ENCODE measurements at regions not wholly inside any gene's neighbourhood (a gene's known extent, or its start where the extent isn't known, plus 50 kb on each side); places are given as distances from the start of the nearest gene placed in this dataset.

DNA sequence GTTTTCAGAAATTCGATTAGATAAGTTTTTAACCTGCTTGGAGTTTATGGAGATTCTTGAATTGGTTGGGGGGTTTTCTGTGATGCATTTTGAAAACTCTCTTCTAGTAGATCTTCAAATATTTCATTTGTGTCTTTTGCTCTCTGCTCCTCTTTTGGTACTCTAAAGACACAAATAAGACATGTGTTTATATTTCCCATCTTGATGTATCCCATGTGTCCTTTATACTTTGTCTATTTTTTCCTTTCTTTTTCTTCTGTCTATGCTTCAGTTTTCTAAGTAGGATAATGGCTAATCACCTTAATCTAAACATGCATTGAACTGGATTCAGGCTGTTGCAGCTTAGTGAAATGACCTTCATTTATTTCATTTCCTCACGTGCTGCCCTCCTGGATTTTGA is 63.8 kb upstream of the C1orf87 start:
- Mint-ChIP-seq H3K27ac (no peak overlapping the region), H3K27me3 (peaks cover 3% of the 10 kb centered on the region), H3K36me3 (no peaks in the 10 kb centered on the region), H3K4me3 (no peak overlapping the region), H3K9me3 (ENCODE audit: low read depth) (no peaks in the 10 kb centered on the region), H3K4me1 (ENCODE audit: low read depth) (peaks cover 12% of the 10 kb centered on the region)

DNA sequence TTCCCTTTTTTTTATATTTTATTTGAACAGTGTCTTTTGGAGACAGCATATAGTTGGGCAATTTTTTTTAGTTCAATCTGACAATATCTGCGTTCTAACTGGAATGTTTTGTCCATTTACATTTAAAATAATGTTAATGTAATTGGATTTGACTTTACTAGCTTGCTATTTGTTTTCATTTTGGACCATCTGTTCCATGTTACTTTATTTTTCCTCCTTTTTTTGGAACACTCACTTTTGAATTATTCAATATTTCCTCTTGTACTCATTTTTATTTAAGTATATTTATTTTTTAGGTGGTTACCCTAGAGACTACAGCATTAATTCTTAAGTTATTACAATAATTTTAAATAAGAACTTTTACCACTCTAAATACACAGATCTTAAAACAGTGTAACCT is 62.8 kb upstream of the C1orf87 start:
- H3K27me3 Mint-ChIP-seq, result peaks cover 3% of the 10 kb centered on the region
- H3K9me3 Mint-ChIP-seq (ENCODE audit: low read depth), result no peaks in the 10 kb centered on the region
- H3K4me1 Mint-ChIP-seq (ENCODE audit: low read depth), result peaks cover 12% of the 10 kb centered on the region
- no peaks in the 10 kb centered on the region for H3K36me3 Mint-ChIP-seq
- H3K4me3 Mint-ChIP-seq, result no peak overlapping the region
- no peak overlapping the region for H3K27ac Mint-ChIP-seq

DNA sequence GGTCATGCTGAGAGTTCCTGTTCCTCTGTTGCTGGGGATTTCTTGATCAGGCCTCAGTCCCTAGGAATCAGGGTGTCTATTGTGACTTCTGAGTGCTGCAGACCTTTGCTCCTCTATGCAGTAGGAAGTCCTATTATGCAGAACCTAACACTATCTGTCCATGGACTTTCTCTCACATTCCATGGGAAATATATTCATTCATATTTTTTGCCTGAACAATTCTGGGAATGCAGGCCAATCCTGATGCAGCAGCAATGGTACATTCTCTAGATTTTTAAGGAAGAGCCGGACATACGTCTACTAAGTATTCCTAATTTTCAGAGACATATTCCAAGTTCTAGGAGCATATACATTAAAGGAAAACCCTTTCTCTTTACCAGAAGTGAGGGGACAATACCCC is 61.1 kb upstream of the C1orf87 start:
- Mint-ChIP-seq H3K4me3 (no peak overlapping the region), H3K27me3 (no peaks in the 10 kb centered on the region), H3K27ac (no peak overlapping the region), H3K36me3 (no peaks in the 10 kb centered on the region), H3K4me1 (ENCODE audit: low read depth) (peaks cover 12% of the 10 kb centered on the region), H3K9me3 (ENCODE audit: low read depth) (no peaks in the 10 kb centered on the region)

DNA sequence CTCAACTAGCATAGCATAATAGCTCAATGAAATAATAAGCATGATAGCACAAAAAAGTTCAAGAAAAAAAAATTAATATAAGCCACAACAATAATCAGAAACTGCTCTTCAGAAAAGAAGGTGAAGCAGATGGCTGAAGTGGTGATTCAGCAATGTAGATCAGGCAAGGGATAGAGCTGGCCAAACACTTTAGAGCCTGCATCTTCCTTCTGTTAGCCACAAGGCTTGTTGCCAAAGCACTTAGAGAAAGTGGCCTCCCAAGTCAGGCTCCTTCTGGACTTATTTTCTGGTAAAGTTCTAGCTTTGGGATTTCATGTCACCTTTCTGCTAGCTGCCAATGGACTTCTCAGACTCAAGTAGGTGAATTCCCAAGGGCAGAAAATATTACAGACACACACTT is 60.3 kb upstream of the C1orf87 start:
- no peaks in the 10 kb centered on the region for H3K36me3 Mint-ChIP-seq
- H3K27ac Mint-ChIP-seq, result no peak overlapping the region
- no peaks in the 10 kb centered on the region for H3K9me3 Mint-ChIP-seq (ENCODE audit: low read depth)
- no peak overlapping the region for H3K4me3 Mint-ChIP-seq
- H3K4me1 Mint-ChIP-seq (ENCODE audit: low read depth), result peaks cover 12% of the 10 kb centered on the region
- no peaks in the 10 kb centered on the region for H3K27me3 Mint-ChIP-seq

DNA sequence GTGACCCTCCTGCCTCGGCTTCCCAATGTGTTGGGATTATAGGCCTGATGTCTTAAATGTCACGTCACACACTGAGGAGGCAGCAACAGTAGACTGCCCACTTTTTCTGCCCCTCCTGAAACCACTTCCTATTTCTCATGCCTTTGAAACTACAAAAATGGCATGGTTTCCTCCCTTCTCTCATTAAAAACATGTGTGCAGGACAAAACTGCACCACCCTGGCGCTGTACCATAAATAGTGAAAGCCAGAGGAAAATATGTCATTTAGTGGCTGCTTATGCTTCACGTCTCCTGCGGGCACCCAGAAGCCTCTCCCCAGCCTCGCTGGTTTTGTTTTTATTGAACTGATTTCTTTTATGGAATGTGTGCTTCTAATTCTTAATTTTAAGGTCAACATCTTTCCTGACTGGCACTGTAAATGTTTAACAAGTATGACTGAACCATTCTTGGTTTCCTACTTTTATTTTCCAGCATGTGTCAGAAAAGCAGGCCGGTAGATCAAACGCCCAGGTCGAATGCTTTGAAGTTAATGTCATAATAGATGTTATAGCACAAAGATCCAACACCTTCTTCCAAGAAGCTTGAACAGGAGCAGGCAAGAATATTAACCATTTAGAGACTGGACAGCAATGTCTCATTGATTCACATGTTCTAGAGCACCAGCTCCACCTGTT is 59.6 kb upstream of the C1orf87 start:
- no peaks in the 10 kb centered on the region for H3K36me3 Mint-ChIP-seq
- H3K9me3 Mint-ChIP-seq (ENCODE audit: low read depth), result no peaks in the 10 kb centered on the region
- peaks cover 12% of the 10 kb centered on the region for H3K4me1 Mint-ChIP-seq (ENCODE audit: low read depth)
- H3K27ac Mint-ChIP-seq, result no peak overlapping the region
- H3K4me3 Mint-ChIP-seq, result no peak overlapping the region
- no peaks in the 10 kb centered on the region for H3K27me3 Mint-ChIP-seq

DNA sequence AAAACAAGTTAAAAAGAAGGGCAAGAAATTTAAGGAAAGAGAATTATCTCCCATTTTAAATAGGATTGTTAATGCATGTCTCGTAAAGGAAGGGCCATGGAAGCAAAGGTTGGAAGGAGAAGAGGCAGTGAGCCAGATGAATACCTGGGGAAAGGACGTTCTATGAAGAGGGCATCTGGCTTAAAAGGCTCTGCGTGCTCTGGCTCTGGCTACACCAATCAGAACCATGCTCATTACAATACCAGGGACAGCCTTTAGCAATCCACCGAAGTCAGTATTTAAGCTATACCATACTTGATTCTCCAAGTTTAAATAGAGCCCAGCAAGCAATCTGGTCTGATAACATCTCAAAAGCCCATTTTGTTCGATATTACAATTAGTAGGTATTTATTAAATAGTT is 58.5 kb upstream of the C1orf87 start:
- peaks cover 12% of the 10 kb centered on the region for H3K4me1 Mint-ChIP-seq (ENCODE audit: low read depth)
- no peak overlapping the region for H3K27ac Mint-ChIP-seq
- no peaks in the 10 kb centered on the region for H3K9me3 Mint-ChIP-seq (ENCODE audit: low read depth)
- H3K36me3 Mint-ChIP-seq, result no peaks in the 10 kb centered on the region
- H3K27me3 Mint-ChIP-seq, result no peaks in the 10 kb centered on the region
- H3K4me3 Mint-ChIP-seq, result no peak overlapping the region

DNA sequence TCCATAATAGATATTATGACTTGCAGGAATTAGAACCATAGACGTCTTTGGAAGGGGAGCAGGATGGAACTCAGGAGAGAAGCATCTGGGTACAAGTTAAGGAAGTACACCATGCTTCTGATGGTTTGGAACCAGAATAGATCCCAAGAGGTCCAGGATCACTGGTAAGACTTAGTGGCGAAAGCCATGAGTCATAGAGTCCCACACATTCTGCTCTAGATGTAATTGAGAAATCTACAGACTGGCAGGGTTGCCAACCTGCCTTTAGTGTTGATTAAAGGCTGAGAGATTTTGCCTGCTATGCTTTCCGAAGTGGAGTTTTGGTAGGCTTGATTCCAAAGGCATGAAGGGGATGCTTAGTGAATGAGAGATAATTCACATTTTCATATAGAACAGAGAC is 57.1 kb upstream of the C1orf87 start:
- Mint-ChIP-seq H3K4me3 (no peak overlapping the region), H3K4me1 (ENCODE audit: low read depth) (peaks cover 12% of the 10 kb centered on the region), H3K27ac (no peak overlapping the region), H3K9me3 (ENCODE audit: low read depth) (no peaks in the 10 kb centered on the region), H3K27me3 (no peaks in the 10 kb centered on the region), H3K36me3 (no peaks in the 10 kb centered on the region)

DNA sequence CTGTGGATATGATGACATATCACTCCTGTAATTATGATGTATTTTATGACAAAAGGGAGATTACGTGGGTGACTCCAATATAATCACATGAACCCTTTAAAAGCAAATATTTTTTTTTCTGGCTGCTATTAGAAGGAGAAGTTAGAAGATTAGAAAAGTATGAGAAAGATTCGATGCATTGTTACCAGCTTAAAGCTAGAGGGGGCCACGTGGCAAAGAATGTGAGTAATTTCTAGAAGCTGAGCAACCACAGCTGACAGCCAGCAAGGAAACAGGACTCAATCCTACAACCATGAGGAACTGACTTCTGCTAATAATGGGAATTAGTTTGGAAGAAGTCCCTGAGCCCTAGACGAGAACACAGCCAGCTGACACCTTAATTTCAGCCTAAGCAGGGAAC is 56.3 kb upstream of the C1orf87 start:
- Mint-ChIP-seq H3K27ac (no peak overlapping the region), H3K4me3 (no peak overlapping the region), H3K36me3 (no peaks in the 10 kb centered on the region), H3K27me3 (no peaks in the 10 kb centered on the region), H3K4me1 (ENCODE audit: low read depth) (peaks cover 12% of the 10 kb centered on the region), H3K9me3 (ENCODE audit: low read depth) (no peaks in the 10 kb centered on the region)

DNA sequence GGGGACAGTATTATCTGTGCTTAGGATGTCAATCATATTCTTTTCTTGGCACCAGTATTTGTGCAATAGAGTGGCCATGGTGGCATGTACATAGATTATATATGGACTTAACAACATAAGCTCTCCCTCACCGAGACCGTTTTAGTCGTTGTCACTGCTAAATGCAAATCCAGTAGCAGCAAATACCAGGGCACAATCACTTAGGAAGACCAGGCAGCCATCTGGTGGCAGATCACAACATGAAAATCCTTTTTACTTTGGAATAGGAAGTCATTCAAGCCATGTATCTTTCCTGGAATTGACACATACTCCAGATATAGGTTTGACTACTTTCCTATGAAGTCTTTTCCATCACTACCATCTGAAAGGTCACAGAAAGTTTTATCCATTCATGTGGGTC is 53.2 kb upstream of the C1orf87 start:
- no peak overlapping the region for H3K27ac Mint-ChIP-seq
- H3K4me3 Mint-ChIP-seq, result no peak overlapping the region
- H3K27me3 Mint-ChIP-seq, result no peaks in the 10 kb centered on the region
- no peaks in the 10 kb centered on the region for H3K4me1 Mint-ChIP-seq (ENCODE audit: low read depth)
- no peaks in the 10 kb centered on the region for H3K36me3 Mint-ChIP-seq
- H3K9me3 Mint-ChIP-seq (ENCODE audit: low read depth), result no peaks in the 10 kb centered on the region

Measured in activated naive CD8-positive, alpha-beta T cell (primary cell).